Activated naive CD8-positive, alpha-beta T cell treated with anti-CD3 and anti-CD28 coated beads, Interleukin-2, amount 50 U/mL, for 16 hours (primary cell): ENCODE measurements at regions not wholly inside any gene's neighbourhood (a gene's known extent, or its start where the extent isn't known, plus 50 kb on each side); places are given as distances from the start of the nearest gene placed in this dataset.

Experiments
- DNase-seq: peaks from one replicate; pipeline ENCODE4 v3.0.0-alpha.2; 2020; ENCODE audit warnings: low read depth, low spot score

- DNase-seq: no peak
Measured at GRCh38 chr2:177117755-177118154, 94.8 kb upstream of the HNRNPA3 start.

- no peak for DNase-seq
Measured at GRCh38 chr2:177118636-177119035, 94.0 kb upstream of the HNRNPA3 start.

- no peak for DNase-seq
Measured at GRCh38 chr2:177119099-177119498, 93.5 kb upstream of the HNRNPA3 start.

GRCh38 chr2:177123048-177123447 lies 89.5 kb upstream of the HNRNPA3 start:
- no peak for DNase-seq

GRCh38 chr2:177124371-177124770 lies 88.2 kb upstream of the HNRNPA3 start:
- DNase-seq: no peak

- no peak for DNase-seq
Measured at GRCh38 chr2:177127821-177128220, 84.8 kb upstream of the HNRNPA3 start.

- no peak for DNase-seq
Measured at GRCh38 chr2:177129610-177130009, 83.0 kb upstream of the HNRNPA3 start.

GRCh38 chr2:177131858-177132257 lies 80.7 kb upstream of the HNRNPA3 start:
- no peak for DNase-seq

- no peak for DNase-seq
Measured at GRCh38 chr2:177138823-177139222, 73.8 kb upstream of the HNRNPA3 start.

- DNase-seq: no peak
Measured at GRCh38 chr2:177141866-177142265, 70.7 kb upstream of the HNRNPA3 start.

- no peak for DNase-seq
Measured at GRCh38 chr2:177143444-177143843, 69.2 kb upstream of the HNRNPA3 start.

- DNase-seq: no peak
Measured at GRCh38 chr2:177147093-177147694, 65.4 kb upstream of the HNRNPA3 start.

GRCh38 chr2:177147834-177148445 lies 64.7 kb upstream of the HNRNPA3 start:
- no peak for DNase-seq

GRCh38 chr2:177148477-177149154 lies 64.0 kb upstream of the HNRNPA3 start:
- DNase-seq: peak; percentile 33

- DNase-seq: no peak
Measured at GRCh38 chr2:177149155-177149503, 63.5 kb upstream of the HNRNPA3 start.

GRCh38 chr2:177153805-177154204 lies 58.8 kb upstream of the HNRNPA3 start:
- no peak for DNase-seq

- no peak for DNase-seq
Measured at GRCh38 chr2:177154809-177155208, 57.8 kb upstream of the HNRNPA3 start.

GRCh38 chr2:177155631-177156030 lies 57.0 kb upstream of the HNRNPA3 start:
- no peak for DNase-seq

GRCh38 chr2:177161741-177162460 lies 50.7 kb upstream of the HNRNPA3 start:
- DNase-seq: no peak
